H9 (cell line): ENCODE measurements at regions not wholly inside any gene's neighbourhood (a gene's known extent, or its start where the extent isn't known, plus 50 kb on each side); places are given as distances from the start of the nearest gene placed in this dataset.

Experiments used
- DNase-seq: peaks from one replicate; pipeline ENCODE4 v3.0.0-alpha.2; 2017
- H2AFZ ChIP-seq: one replicate; pipeline ENCODE4 v1.6.1; 2013; ENCODE audit warnings: mild to moderate bottlenecking, low read length, control low read depth, moderate library complexity
- H2AK5ac ChIP-seq: 2 replicates; pipeline ENCODE4 v1.6.1; 2013; ENCODE audit warnings: low read length, control low read depth, mixed read lengths; ENCODE audit not compliant: insufficient read length
- H2BK120ac ChIP-seq: one replicate; pipeline ENCODE4 v1.6.1; 2013; ENCODE audit warnings: low read depth, mild to moderate bottlenecking, low read length, control low read depth, inconsistent platforms; ENCODE audit not compliant: poor library complexity, severe bottlenecking
- H2BK12ac ChIP-seq: 2 replicates; pipeline ENCODE4 v1.6.1; 2013; ENCODE audit warnings: low read length, control low read depth, mixed read lengths, low read depth; ENCODE audit not compliant: insufficient read length
- H2BK15ac ChIP-seq: 2 replicates; pipeline ENCODE4 v1.6.1; 2013; ENCODE audit warnings: low read depth, low read length, control low read depth
- H2BK20ac ChIP-seq: one replicate; pipeline ENCODE4 v1.6.1; 2013; ENCODE audit warnings: low read depth, mild to moderate bottlenecking, low read length, control low read depth, inconsistent platforms; ENCODE audit not compliant: poor library complexity, severe bottlenecking
- H2BK5ac ChIP-seq: 2 replicates; pipeline ENCODE4 v1.6.1; 2013; ENCODE audit warnings: low read length, control low read depth, mixed read lengths; ENCODE audit not compliant: insufficient read length
- H3K14ac ChIP-seq: 2 replicates; pipeline ENCODE4 v1.6.1; 2013; ENCODE audit warnings: low read length, control low read depth; ENCODE audit not compliant: insufficient read depth
- H3K18ac ChIP-seq: 2 replicates; pipeline ENCODE4 v1.6.1; 2013; ENCODE audit warnings: low read depth, mild to moderate bottlenecking, mixed read lengths, low read length, control low read depth; ENCODE audit not compliant: insufficient read length
- H3K23ac ChIP-seq: 2 replicates; pipeline ENCODE4 v1.6.1; 2013; ENCODE audit warnings: low read length, control low read depth, mixed read lengths, low read depth; ENCODE audit not compliant: insufficient read length
- H3K23me2 ChIP-seq: 2 replicates; pipeline ENCODE4 v1.6.1; 2013; ENCODE audit warnings: low read depth, mild to moderate bottlenecking, mixed read lengths, low read length, control low read depth; ENCODE audit not compliant: insufficient read length, poor library complexity, severe bottlenecking
- H3K27ac ChIP-seq: 2 replicates; pipeline ENCODE4 v1.5.1; 2013; ENCODE audit warnings: low read length, control low read depth, mixed read lengths, low read depth; ENCODE audit not compliant: insufficient read length
- H3K27me3 ChIP-seq: 2 replicates; pipeline ENCODE4 v1.6.1; 2013; ENCODE audit warnings: low read length, control low read depth, inconsistent platforms; ENCODE audit not compliant: insufficient read depth
- H3K4ac ChIP-seq: 2 replicates; pipeline ENCODE4 v1.6.1; 2013; ENCODE audit warnings: low read depth, mild to moderate bottlenecking, control low read depth, inconsistent platforms, low read length, moderate library complexity
- H3K4me1 ChIP-seq: 2 replicates; pipeline ENCODE4 v1.6.1; 2013; ENCODE audit warnings: low read length, control low read depth, inconsistent platforms; ENCODE audit not compliant: insufficient read depth
- H3K4me2 ChIP-seq: 2 replicates; pipeline ENCODE4 v1.6.1; 2013; ENCODE audit warnings: low read length, control low read depth, mixed read lengths; ENCODE audit not compliant: insufficient read length, insufficient read depth
- H3K56ac ChIP-seq: 2 replicates; pipeline ENCODE4 v1.6.1; 2013; ENCODE audit warnings: low read depth, mild to moderate bottlenecking, mixed read lengths, low read length, control low read depth; ENCODE audit not compliant: insufficient read length
- H3K79me1 ChIP-seq: 2 replicates; pipeline ENCODE4 v1.6.1; 2013; ENCODE audit warnings: low read depth, mild to moderate bottlenecking, moderate library complexity, low read length, control low read depth, inconsistent platforms; ENCODE audit not compliant: insufficient read depth, poor library complexity, severe bottlenecking
- H3K79me2 ChIP-seq: 2 replicates; pipeline ENCODE4 v1.6.1; 2013; ENCODE audit warnings: low read length, control low read depth, inconsistent platforms; ENCODE audit not compliant: insufficient read depth
- H3K9ac ChIP-seq: 2 replicates; pipeline ENCODE4 v1.6.1; 2013; ENCODE audit warnings: low read length, control low read depth, mixed read lengths; ENCODE audit not compliant: insufficient read length; ENCODE audit errors: extremely low read depth
- H3K9me3 ChIP-seq: one replicate; pipeline ENCODE4 v1.6.1; 2013; ENCODE audit warnings: low read depth, low read length, inconsistent platforms; ENCODE audit not compliant: control insufficient read depth
- H3T11ph ChIP-seq: one replicate; pipeline ENCODE4 v1.6.1; 2013; ENCODE audit warnings: mild to moderate bottlenecking, low read length, control low read depth, inconsistent platforms
- H4K20me1 ChIP-seq: one replicate; pipeline ENCODE4 v1.6.1; 2013; ENCODE audit not compliant: control insufficient read depth, insufficient read length, insufficient read depth
- H4K5ac ChIP-seq: 2 replicates; pipeline ENCODE4 v1.6.1; 2013; ENCODE audit warnings: low read depth, mild to moderate bottlenecking, mixed read lengths, low read length, control low read depth; ENCODE audit not compliant: insufficient read length
- H4K8ac ChIP-seq: replicated peaks from 2 replicates; pipeline ENCODE4 v1.6.1; 2013; ENCODE audit warnings: low read length, control low read depth, mixed read lengths, low read depth; ENCODE audit not compliant: insufficient read length
- H4K91ac ChIP-seq: 2 replicates; pipeline ENCODE4 v1.6.1; 2013; ENCODE audit warnings: low read depth, mild to moderate bottlenecking, moderate library complexity, mixed read lengths, low read length, control low read depth; ENCODE audit not compliant: insufficient read length
- H3K27ac Mint-ChIP-seq, 3 experiments: 2 replicates in 2 of 3; 3 replicates in 1 of 3; pipeline ENCODE4 v1.8.0; 2020 to 2021; ENCODE audit warnings: mixed read lengths in 3 of 3, mild to moderate bottlenecking in 1 of 3, moderate library complexity in 1 of 3
- H3K27me3 Mint-ChIP-seq: 2 replicates; pipeline ENCODE4 v1.8.0; 2021; ENCODE audit warnings: low read depth, mild to moderate bottlenecking, moderate library complexity, mixed read lengths
- H3K36me3 Mint-ChIP-seq, 3 experiments: 2 replicates in 2 of 3; 3 replicates in 1 of 3; pipeline ENCODE4 v1.8.0; 2020 to 2021; ENCODE audit warnings: low read depth in 3 of 3, mixed read lengths in 3 of 3; ENCODE audit not compliant: insufficient read depth in 1 of 3
- H3K4me1 Mint-ChIP-seq, 2 experiments: 2 replicates each; pipeline ENCODE4 v1.8.0; 2020; ENCODE audit warnings: mixed read lengths in 2 of 2
- H3K4me3 Mint-ChIP-seq, 2 experiments: 2 replicates in 1 of 2; 3 replicates in 1 of 2; pipeline ENCODE4 v1.8.0; 2020 to 2021; ENCODE audit warnings: mild to moderate bottlenecking in 2 of 2, mixed read lengths in 2 of 2, moderate library complexity in 1 of 2
- H3K9me3 Mint-ChIP-seq, 2 experiments: 2 replicates in 1 of 2; 3 replicates in 1 of 2; pipeline ENCODE4 v1.8.0; 2020; ENCODE audit warnings: mild to moderate bottlenecking in 2 of 2, mixed read lengths in 2 of 2, moderate library complexity in 1 of 2
- CTCF ChIP-seq: fragments of 200-600 bp; sonication (generic); conservative IDR thresholded peaks from 3 replicates; pipeline ENCODE4 v1.8.0; 2021; ENCODE audit warnings: antibody characterized with exemption, mild to moderate bottlenecking
- WGBS: extraction: QIAGEN DNeasy Blood & Tissue Kit; methylation state at CpG from one replicate; pipeline ENCODE4 v1.1.7; 2013; ENCODE audit warnings: missing lambda C conversion rate, low lambda C conversion rate, mixed read lengths; ENCODE audit not compliant: insufficient read length; ENCODE audit errors: extremely low coverage; 5-methylcytosine and 5-hydroxymethylcytosine counted together

GRCh38 chr5:125446986-125447385 is 700.5 kb upstream of the ZNF608 start:
- no peak overlapping the region for H3K14ac ChIP-seq
- no peaks in the 10 kb centered on the region for H3K9me3 ChIP-seq
- no peak overlapping the region for H2AK5ac ChIP-seq
- H3K9ac ChIP-seq, result no peak overlapping the region
- H2BK15ac ChIP-seq, result no peak overlapping the region
- no peak overlapping the region for H2AFZ ChIP-seq
- H3K56ac ChIP-seq, result no peak overlapping the region
- H3K4me2 ChIP-seq, result no peak overlapping the region
- Mint-ChIP-seq H3K9me3 (peaks cover 0 to 11% of the 10 kb centered on the region in 2 experiments; a peak in 2 of 5 replicates), H3K4me1 (peaks cover 6 to 7% of the 10 kb centered on the region in 2 experiments; a peak in 3 of 4 replicates), H3K36me3 (peaks cover 1 to 15% (median 10%) of the 10 kb centered on the region in 3 experiments; a peak in 6 of 7 replicates), H3K4me3 (no peak overlapping the region), H3K27ac (no peak overlapping the region), H3K27me3 (no peaks in the 10 kb centered on the region; the same call in 1 of the 2 replicates)
- no peak overlapping the region for H3K4ac ChIP-seq
- H3K23me2 ChIP-seq, result no peaks in the 10 kb centered on the region
- H3K79me1 ChIP-seq, result no peaks in the 10 kb centered on the region
- DNase-seq, result no peak
- H4K5ac ChIP-seq, result no peak overlapping the region
- no peak overlapping the region for H2BK5ac ChIP-seq
- no peak overlapping the region for H3K18ac ChIP-seq
- H3K79me2 ChIP-seq, result no peaks in the 10 kb centered on the region
- no peak overlapping the region for H4K8ac ChIP-seq
- TF ChIP-seq CTCF, result no peak
- no peaks in the 10 kb centered on the region for H3K4me1 ChIP-seq
- WGBS, result no CpG with 5 or more reads among the region's 3 CpGs
- no peak overlapping the region for H3K27ac ChIP-seq
- H3K23ac ChIP-seq, result no peak overlapping the region
- H2BK120ac ChIP-seq, result no peak overlapping the region
- no peak overlapping the region for H4K91ac ChIP-seq
- no peak overlapping the region for H2BK20ac ChIP-seq
- no peak overlapping the region for H2BK12ac ChIP-seq
- no peak overlapping the region for H3T11ph ChIP-seq
- H3K27me3 ChIP-seq, result no peaks in the 10 kb centered on the region
- no peaks in the 10 kb centered on the region for H4K20me1 ChIP-seq
